HG03457 (cell line): ENCODE measurements at regions not wholly inside any gene's neighbourhood (a gene's known extent, or its start where the extent isn't known, plus 50 kb on each side); places are given as distances from the start of the nearest gene placed in this dataset.
"Not testable (repeated sequence)": the region's sequence is repeated elsewhere in the genome, so short reads cannot be mapped to it uniquely, and the experiment has no call there.

Source experiments
- ATAC-seq: cut with Tn5 transposase; IDR thresholded peaks from one replicate; pipeline ENCODE4 v1.9.1; 2021; ENCODE audit warnings: moderate number of reproducible peaks; ENCODE audit not compliant: unreplicated experiment

- no peak for ATAC-seq
Observed at GRCh38 chr5:130845049-130845765, 319.8 kb downstream of the HINT1 start.

GRCh38 chr5:130836729-130837649 lies 328.1 kb downstream of the HINT1 start:
- ATAC-seq: peak; percentile 81

- ATAC-seq: not testable (repeated sequence)
Observed at GRCh38 chr5:130817598-130818384, 347.3 kb downstream of the HINT1 start.

GRCh38 chr5:130815246-130815645 lies 349.8 kb downstream of the HINT1 start:
- ATAC-seq: no peak

DNA sequence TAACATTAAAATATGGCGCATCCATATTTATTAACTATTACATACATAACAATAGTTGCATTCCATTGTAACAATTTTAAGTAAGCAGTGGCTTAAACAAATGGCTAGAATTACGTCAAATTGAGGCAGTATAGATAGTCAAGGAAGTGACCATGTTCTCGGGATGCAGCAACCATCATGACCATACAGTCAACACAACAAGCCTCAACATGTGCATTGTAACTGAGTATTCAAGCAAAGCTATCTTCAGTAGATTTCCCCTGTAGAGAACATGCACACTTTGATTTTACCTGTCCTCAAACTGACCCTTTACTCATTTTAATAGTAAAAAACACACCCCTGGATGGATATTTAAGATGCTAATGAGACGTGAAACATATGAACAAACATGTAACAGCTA lies 356.4 kb downstream of the HINT1 start:
- no peak for ATAC-seq

- no peak for ATAC-seq
Observed at GRCh38 chr5:130805648-130806047, 359.4 kb downstream of the HINT1 start.

GRCh38 chr5:130805036-130805435 lies 360.0 kb downstream of the HINT1 start:
- no peak for ATAC-seq

DNA sequence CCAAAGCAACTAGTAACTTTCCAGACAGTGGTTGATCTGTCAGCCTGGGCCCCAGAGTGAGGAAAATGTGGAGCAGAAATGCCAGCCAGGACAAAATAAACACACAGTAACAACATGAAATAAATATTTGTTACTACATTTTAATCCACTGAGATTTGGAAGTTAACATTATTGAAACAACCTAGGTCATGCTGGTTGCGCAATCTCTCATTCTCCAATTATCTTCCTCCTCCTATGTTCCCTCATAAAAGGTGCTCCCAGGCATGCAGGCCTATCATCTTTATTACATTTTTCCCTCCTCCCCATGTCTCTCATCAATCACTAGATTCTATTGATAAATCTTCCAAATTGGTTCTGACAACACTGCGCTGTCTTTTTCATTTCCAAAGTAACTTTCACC lies 363.1 kb downstream of the HINT1 start:
- no peak for ATAC-seq

DNA sequence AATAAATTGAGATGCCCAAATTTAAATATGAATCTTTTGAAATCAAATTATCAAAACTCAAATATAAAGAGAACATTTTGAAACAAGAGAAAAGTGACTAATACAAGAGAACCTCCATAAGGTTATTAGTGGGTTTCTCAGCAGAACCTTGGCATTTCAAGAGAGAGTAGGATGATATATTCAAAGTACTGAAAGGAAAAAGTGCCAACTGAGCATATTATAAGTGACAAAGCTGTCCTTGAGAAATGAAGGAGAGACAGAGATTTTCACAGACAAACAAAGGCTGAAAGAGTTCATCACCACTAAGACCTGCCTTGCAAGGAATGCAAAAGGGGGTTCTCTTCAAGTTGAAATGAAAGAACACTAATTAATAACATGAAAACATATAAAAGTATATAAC lies 366.0 kb downstream of the HINT1 start:
- ATAC-seq: no peak

DNA sequence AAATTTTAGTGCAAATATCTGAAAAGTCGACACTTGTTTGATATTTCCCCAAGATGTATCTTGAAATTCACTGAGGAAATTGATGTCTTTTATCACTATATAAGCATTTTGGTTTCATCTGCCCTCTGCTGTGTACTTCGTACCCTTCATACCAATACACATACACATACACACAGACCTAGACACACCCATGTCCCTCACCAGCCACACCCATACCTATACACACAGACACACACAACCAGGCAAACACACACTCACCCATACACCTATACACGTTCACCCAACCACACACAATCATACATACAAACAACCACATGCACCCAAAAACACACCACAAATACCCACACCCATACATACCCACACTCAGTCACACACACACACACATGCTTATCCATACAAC lies 367.8 kb downstream of the HINT1 start:
- no peak for ATAC-seq

DNA sequence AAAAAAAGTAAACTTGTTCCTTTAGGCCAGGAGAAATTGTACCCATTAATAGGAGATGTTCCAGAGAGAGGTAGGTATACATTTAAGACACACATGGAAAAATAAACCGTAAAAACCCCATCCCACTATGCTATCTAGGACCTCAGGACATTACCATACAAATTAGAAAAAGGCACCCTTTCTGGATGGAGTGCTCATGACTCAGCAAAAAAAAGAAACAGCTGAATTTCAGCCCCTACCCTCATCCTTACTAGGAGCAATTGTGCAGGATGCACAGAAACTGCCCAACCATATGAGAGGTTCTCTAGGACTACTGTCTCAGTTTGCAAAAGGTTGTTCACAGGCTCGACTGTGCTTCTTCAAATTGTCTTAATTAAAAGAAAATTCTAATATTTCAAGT lies 368.2 kb downstream of the HINT1 start:
- ATAC-seq: no peak

DNA sequence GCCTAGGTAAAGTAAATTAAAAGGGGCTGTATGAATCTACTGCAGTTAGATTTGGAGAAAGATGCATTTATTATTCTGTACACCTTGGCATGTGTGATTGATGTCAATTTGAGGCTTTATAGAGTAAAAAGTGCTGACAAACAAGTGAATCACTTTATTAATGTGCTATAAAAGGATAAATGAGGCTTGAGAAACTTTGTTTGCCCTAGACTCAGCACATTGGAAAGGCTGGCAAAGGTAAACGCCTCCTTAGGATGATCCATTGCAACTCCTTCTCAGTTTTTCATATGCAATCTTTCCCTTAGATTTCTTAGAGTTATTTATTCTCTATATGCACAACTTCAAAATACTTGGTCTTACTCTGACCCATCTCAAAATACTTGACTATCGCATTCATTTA lies 369.0 kb downstream of the HINT1 start:
- no peak for ATAC-seq

DNA sequence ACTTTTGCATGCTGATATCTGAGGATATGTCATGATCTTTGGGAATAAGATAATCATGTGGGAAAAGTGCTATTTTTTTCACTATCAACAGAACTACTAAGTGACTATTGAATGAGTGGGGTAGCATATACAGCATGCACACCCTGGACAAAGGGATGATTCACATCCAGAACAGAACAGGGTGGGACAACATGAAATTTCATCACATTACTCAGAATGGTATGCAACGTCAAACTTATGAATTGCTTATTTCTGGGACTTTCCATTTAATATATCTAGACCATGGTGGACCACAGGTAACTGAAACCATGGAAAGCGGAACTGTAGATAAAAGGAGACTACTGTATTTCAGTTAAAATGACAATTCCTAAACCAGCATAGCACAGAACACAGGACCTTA lies 370.0 kb downstream of the HINT1 start:
- no peak for ATAC-seq

DNA sequence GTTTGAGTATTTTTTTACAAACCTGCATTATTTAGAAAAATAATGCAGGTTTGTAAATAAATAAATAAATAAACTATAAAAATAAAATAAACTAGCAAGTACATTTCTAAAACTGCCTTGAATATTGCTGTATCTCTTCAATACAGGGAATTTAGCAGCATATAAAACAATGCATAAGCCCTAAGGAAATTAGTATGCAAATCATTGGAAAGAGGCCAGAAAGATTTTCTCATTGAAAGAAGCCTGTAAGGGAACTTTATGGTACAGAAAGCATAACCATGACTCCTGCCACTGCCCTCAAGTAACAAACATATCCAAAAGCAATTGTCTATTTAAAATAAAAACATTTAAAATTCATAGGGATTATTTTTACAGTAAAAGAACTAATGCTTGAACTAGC lies 387.3 kb downstream of the HINT1 start:
- no peak for ATAC-seq

DNA sequence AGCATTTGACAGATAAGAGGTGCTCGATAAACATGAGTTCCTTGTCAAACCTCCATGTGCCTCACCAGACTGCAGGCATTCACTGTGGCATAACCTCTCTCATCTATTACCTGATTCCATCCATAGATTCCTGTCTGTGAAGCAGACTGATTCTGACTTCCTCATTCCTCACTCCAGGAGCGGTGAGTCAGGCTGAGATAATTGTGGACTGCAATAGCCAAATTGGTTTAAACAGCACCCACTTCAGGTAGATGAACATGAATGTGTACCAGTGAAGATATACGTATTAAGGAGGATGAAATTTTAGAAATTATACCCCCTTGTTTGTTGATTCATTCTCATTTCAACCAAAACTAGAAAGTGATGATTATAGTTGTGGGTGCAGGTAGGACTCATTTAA lies 391.2 kb downstream of the HINT1 start:
- ATAC-seq: no peak

DNA sequence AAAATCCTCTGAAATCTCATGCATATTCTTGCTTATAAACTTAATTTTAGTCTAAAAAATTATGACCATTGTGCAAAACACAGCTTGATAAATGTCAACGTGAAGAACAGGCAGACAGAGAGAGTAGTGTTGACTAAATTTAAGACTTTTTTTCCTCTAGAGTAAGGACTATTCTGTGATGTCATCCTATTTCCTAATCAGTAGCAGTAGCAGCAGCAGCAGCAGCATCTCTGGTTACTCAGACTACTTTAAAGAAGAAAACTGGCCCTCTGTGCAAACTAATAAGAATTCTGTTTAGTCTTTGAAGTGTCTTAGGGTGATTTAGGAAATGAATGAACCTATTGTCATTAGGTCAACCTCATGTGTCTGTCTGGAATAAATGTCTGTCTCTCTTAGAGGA lies 403.0 kb downstream of the HINT1 start:
- ATAC-seq: no peak

DNA sequence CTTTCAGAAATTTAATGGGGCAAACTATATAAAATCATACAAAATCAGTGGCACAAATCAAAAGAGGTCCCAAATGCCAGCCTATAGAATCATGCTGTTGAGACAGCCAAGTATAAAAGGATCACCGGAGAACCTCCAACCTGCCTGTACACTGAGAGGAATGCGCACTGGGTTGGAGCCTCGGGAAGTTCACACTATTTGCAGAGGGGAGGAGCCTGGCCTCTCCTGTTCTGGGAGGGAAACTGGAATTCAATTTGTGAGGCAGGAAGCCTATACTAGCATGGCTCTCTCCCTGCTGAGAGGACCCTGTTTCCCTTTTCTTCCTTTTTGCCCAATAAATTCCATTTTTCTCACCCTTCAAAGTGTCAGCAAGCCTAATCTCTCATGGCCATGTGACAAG lies 406.0 kb downstream of the HINT1 start:
- ATAC-seq: no peak

- ATAC-seq: no peak
Observed at GRCh38 chr5:130747556-130747955, 417.5 kb downstream of the HINT1 start.

GRCh38 chr5:130746641-130747040 lies 418.4 kb downstream of the HINT1 start:
- not testable (repeated sequence) for ATAC-seq

GRCh38 chr5:130743092-130743491 lies 422.0 kb downstream of the HINT1 start:
- ATAC-seq: no peak

- ATAC-seq: no peak
Observed at GRCh38 chr5:130740047-130740569, 424.9 kb downstream of the HINT1 start.
